Jurkat, Clone E6-1 (cell line): ENCODE measurements at regions not wholly inside any gene's neighbourhood (a gene's known extent, or its start where the extent isn't known, plus 50 kb on each side); places are given as distances from the start of the nearest gene placed in this dataset.
A peak's percentile ranks its signal among the peaks of the same experiment; 100 is the strongest.

Source experiments
- DNase-seq: peaks from one replicate; pipeline ENCODE4 v3.0.0-alpha.2; 2011; ENCODE audit warnings: low read depth, low spot score
- H3K4me3 ChIP-seq: 2 replicates; pipeline ENCODE4 v1.5.1; 2011; ENCODE audit warnings: mild to moderate bottlenecking, low read length, control low read depth, moderate library complexity

DNA sequence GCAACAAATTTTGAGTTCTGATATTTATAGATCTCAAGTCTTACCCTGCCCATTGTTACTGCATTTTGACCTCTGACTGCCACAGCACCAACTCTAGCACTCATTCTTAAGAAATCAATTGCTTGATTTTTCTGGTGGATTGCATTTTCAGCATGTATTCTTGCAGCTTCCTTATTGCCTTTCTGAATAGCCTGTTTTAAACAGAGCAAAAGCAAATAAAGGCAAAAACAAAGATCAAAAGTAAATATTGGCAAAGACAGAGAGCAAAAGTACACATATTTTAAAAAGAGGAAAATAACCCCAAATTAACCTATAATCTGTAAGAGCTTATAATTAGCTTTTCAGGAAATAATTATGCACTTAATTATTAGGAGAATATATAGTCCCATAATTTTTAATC, 129.4 kb upstream of the TENT5D start:
- no peak overlapping the region for H3K4me3 ChIP-seq
- no peak for DNase-seq

DNA sequence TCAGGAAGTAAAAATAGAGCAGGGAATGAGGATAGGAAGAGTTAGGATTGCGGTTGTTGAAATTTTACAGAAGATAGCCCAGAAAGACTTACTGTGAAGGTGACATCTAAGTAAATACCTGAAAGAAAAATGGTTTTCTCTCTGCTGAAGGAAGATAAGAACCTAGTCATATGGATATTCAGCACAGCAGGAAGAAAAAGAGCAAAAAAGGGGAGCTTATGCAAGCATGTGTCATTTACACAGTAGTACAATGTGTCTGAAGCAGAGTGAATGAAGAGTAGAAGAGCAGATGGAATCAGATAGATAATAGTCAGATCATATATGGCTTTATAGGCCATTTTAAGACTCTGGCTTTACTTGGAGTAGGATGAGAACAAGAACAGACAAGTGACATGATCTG, 126.9 kb upstream of the TENT5D start:
- H3K4me3 ChIP-seq = no peak overlapping the region
- no peak for DNase-seq

DNA sequence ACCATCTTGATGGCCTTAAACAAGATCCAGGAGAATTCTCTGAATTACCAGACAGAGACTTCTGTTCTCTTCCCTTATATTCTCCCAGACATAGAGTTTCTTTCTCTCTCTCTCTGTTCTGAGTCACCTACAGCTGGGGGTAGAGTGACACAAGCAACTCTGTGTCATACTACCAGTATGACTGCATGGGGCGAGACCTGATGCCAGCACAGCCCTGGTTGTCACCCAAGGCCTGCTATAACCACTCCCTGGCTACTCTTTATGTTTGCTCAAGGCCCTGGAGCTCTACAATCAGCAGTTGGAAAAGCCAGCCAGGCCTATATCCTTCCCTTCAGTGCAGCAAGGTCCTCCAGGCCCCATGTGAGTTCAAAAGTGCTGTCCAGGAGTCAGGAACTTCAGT, 114.2 kb upstream of the TENT5D start:
- no peak overlapping the region for H3K4me3 ChIP-seq
- no peak for DNase-seq

DNA sequence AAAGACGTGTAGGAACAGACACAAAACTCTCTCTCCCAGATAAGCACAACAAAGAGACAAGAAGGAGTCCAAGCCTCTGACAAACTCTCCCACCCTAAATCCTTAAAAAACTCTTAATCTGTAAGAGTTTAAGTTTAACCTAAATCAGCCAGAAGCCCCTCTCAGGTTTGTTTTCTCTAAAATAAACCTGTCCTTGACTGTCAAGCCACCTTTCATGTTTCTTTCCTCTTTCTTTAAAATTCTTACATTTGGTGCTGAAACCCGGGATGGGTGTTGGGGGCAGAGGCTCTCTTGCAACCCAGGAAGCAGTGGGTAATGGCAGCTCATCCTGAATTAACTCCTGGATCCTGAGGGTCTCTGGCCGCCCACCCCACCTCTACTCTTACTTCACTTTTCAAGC, 107.8 kb upstream of the TENT5D start:
- H3K4me3 ChIP-seq = no peak overlapping the region
- no peak for DNase-seq

DNA sequence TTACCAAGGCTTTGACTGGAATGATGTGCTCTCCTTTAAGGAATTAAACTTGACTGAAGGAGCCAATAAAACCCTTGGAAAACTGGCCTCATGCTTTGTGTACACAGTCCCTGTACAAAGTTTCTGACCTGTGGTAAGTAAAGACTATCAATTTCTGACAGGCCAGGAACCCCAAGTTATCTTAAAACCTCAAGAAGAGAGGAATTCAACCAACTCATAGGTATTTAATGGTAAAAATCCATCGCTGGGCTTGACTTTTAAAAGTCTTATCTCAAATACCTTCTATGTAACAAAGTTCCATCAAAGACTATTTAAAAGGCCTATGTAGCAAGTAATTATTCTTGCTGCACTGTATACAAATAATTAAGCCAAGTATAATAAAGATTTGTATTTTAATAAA, 103.7 kb upstream of the TENT5D start:
- no peak overlapping the region for H3K4me3 ChIP-seq
- no peak for DNase-seq

DNA sequence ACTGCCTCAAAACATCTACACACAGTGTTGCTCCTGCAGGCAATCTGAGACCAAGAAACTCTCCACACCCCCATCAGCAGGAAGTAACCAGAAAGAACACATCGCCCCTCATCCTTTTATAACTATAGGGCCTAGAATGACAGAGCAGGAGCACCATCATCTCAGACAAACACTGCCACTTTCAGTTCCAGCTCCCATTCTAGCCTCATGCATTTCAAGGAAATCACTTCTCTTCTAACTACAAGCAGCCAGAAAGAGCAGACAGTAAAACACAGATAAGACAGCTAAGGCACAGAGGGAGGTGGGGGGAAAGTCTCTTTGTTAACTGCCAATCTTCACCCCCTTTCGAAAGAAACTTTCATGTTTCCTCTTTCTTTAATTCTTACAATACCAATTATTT, 102.6 kb upstream of the TENT5D start:
- DNase-seq = no peak
- no peak overlapping the region for H3K4me3 ChIP-seq

DNA sequence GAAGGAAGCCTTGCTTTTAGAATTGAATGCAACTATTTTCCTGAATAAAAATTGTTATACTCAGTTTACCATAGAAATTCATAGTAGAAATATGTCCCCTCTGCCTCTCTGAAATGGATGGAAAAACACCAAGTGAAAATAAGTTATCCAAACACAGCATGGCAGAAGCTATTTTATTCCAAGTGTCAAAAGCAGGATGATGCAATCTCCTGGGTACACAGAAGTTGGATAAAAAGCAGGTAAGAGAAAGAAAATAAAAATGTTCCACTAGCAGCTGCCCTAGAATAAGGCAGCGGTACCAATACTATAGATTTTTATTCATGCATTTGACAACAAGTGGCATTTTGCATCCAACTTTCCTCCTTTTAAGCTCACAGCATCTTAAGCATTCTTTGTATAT, 89.0 kb upstream of the TENT5D start:
- no peak for DNase-seq
- H3K4me3 ChIP-seq = no peak overlapping the region

DNA sequence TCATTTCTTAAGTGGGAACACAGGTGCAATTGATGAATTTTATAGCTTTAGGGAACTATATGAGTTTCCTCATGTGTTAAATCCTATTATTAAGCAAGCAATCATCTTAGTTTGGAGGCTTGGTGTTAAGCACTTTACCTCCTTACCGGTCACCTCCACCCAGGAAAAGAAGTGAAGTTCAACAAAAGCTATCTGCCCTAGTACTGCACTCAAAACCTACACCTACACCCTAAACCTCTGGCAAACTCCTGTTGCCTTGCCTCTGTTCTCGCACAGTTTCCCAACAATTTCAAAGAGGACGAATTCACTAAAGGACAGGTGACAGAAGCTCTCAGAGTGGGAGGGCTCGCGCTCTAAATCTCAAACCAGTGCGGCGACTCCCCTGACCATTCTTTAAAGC, 85.7 kb upstream of the TENT5D start:
- DNase-seq = no peak
- no peak overlapping the region for H3K4me3 ChIP-seq

DNA sequence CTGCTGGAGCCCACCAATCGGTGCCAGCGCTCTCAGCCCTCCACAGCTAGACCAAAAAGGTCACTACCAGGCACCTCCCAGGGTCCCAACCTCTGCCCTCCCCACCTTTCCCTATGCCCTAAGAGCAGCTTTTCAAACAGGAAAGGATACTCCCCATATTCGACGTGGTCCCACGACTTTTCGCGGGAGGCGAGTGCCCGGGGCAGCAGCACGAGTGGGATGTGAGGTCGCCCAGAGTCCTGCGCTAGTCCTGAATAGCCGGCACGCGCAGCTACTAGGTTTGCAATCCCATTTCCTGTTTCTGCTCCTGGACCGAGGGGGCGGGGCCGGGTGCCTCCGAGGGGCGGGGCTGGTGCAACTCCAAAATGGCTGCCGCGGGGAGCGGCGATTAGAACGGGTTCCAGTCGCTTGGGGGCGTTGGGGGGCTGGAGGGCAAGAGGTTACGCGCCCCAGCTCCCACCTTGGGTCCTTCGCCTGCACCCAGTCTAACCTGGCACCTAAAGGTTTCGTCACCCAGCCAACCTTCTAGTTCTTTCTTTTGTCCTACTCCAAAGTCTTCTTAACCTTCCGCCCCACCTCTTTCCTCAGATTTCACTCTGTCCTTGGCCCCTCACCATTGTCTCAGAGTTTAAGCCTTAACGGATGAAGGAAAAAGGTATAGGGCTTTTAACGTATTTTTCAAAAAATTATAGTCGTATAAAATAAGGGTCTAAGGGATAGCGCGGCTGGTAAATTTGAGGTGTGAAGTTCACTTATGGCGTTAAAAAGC, 85.0 kb upstream of the TENT5D start:
- DNase-seq = no peak
- no peak overlapping the region for H3K4me3 ChIP-seq

DNA sequence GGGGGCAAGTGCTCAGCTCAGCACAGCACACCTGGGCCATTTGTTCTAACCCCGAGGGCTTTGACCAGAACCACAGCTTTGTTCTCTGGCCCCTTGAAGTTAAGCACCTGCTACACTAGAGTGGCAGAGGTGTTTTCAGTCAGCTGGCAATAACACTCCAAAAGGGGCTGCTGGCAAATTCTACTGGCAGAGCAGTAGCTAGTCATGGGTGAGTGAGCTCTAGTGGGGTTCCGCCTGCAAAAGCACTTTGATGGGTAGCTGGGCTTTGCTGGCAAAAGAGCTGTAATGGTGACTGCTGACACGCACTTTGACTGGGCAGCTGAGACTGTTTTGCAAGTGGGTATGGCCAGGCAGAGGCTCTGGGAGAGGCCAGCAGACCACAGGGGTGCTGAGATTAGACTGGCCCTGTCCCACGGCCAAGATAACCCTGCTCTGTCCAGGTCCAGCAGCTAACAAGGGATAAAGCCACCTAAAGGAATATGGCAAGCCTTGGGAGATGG, 65.2 kb upstream of the TENT5D start:
- no peak overlapping the region for H3K4me3 ChIP-seq
- peak; percentile 0 for DNase-seq
